HepG2 (cell line): ENCODE measurements at regions not wholly inside any gene's neighbourhood (a gene's known extent, or its start where the extent isn't known, plus 50 kb on each side); places are given as distances from the start of the nearest gene placed in this dataset.
A peak's percentile ranks its signal among the peaks of the same experiment; 100 is the strongest.

ENCODE experiments used
- ATAC-seq: fragments of 200-7000 bp; cut with Tn5 transposase; 3 replicates; pipeline ENCODE4 v1.9.1; 2020; ENCODE audit warnings: mild to moderate bottlenecking, moderate library complexity
- BruUV-seq: library from RNA; stranded (reverse); fragments of 400-500 nt; replicated peaks from 2 replicates; lab custom pipeline; 2021; lab: Mats Ljungman, UMichigan
- CTCF ChIA-PET: fragments of 300-600 bp; formaldehyde crosslinking; extraction: SDS; loops from one replicate; lab custom pipeline; 2021; ENCODE audit warnings: low total read pairs, inconsistent platforms, low intra/inter-chr PET ratio; lab: Yijun Ruan, JAX
- POLR2A ChIA-PET: fragments of 350-600 bp; sonication (Branson Sonifier 250); formaldehyde crosslinking; loops from one replicate; lab custom pipeline; 2020; ENCODE audit warnings: antibody characterized with exemption, inconsistent platforms; lab: Yijun Ruan, JAX
- DNase-seq: peaks from one replicate; pipeline ENCODE4 v3.0.0-alpha.2; 2015; ENCODE audit warnings: low spot score
- FAIRE-seq: peaks from 3 replicates; lab custom pipeline; 2011; peaks lifted over from hg19 to GRCh38; lab: Jason Lieb, UNC
- H2AFZ ChIP-seq: one replicate; pipeline ENCODE4 v1.6.1; 2011; ENCODE audit warnings: low read length, inconsistent platforms
- H3K27ac ChIP-seq: fragments of 300-600 bp; 3 replicates; pipeline ENCODE4 v1.8.0; 2011; ENCODE audit warnings: mixed run types, mild to moderate bottlenecking, mixed read lengths, low read length, inconsistent platforms; ENCODE audit not compliant: insufficient read depth; ENCODE audit errors: extremely low read length
- H3K27me3 ChIP-seq, 2 experiments: fragments of 200-600 bp in 1 of 2; 2 replicates in 1 of 2; 3 replicates in 1 of 2; pipeline versions ENCODE4 v1.6.0 to v1.8.0; 2011; ENCODE audit warnings: low read length in 2 of 2, mild to moderate bottlenecking in 2 of 2, moderate library complexity in 2 of 2, inconsistent platforms in 1 of 2; ENCODE audit not compliant: insufficient read depth in 2 of 2, control insufficient read depth in 1 of 2
- H3K36me3 ChIP-seq, 2 experiments: fragments of 200-600 bp in 1 of 2; replicated peaks in 1 of 2; 2 replicates in 1 of 2; 3 replicates in 1 of 2; pipeline versions ENCODE4 v1.5.1 to v1.8.0; 2011; ENCODE audit warnings: low read length in 2 of 2, inconsistent platforms in 1 of 2; ENCODE audit not compliant: insufficient read depth in 2 of 2, control insufficient read depth in 1 of 2
- H3K4me1 ChIP-seq: 2 replicates; pipeline ENCODE4 v1.5.1; 2012; ENCODE audit warnings: low read length, inconsistent platforms; ENCODE audit not compliant: insufficient read depth
- H3K4me2 ChIP-seq: 2 replicates; pipeline ENCODE4 v1.6.0; 2011; ENCODE audit warnings: low read depth, low read length, inconsistent platforms
- H3K4me3 ChIP-seq, 3 experiments: fragments of 200-600 bp in 1 of 3; sonication (generic), shearing (Covaris generic) in 1 of 3; replicated peaks in 1 of 3; 2 replicates each; pipeline ENCODE4 v1.5.1; 2011 to 2016; ENCODE audit warnings: low read length in 3 of 3, inconsistent platforms in 2 of 3, low read depth in 2 of 3, mild to moderate bottlenecking in 2 of 3, control low read depth in 1 of 3, mixed read lengths in 1 of 3; ENCODE audit not compliant: insufficient read depth in 1 of 3
- H3K79me2 ChIP-seq: one replicate; pipeline ENCODE4 v1.6.1; 2011; ENCODE audit warnings: low read length, inconsistent platforms; ENCODE audit not compliant: insufficient read depth
- H3K9ac ChIP-seq: 2 replicates; pipeline ENCODE4 v1.6.0; 2011; ENCODE audit warnings: mild to moderate bottlenecking, low read depth, low read length, inconsistent platforms; ENCODE audit not compliant: insufficient read depth
- H3K9me3 ChIP-seq: 2 replicates; pipeline ENCODE4 v1.5.1; 2012; ENCODE audit warnings: mild to moderate bottlenecking, low read length
- H4K20me1 ChIP-seq: 2 replicates; pipeline ENCODE4 v1.6.0; 2011; ENCODE audit warnings: inconsistent platforms, mild to moderate bottlenecking, low read length, moderate library complexity; ENCODE audit not compliant: insufficient read depth
- ATF7 ChIP-seq, 2 experiments: fragments of 450-650 bp in 1 of 2; sonication (generic) in 1 of 2; formaldehyde crosslinking in 1 of 2; IDR thresholded peaks; 2 replicates each; pipeline versions ENCODE4 v1.4.0 to v1.6.1; 2016 to 2020; ENCODE audit warnings: antibody characterized with exemption in 1 of 2, mild to moderate bottlenecking in 1 of 2, missing genetic modification reagents in 1 of 2
- CERS6 ChIP-seq: sonication (generic); formaldehyde crosslinking; IDR thresholded peaks from 2 replicates; pipeline ENCODE4 v1.5.0; 2020; ENCODE audit warnings: missing genetic modification reagents
- CREB1 ChIP-seq, 2 experiments: fragments of 450-650 bp in 1 of 2; IDR thresholded peaks; 2 replicates each; pipeline ENCODE4 v1.6.1; 2016 to 2017; ENCODE audit warnings: control low read depth in 1 of 2, mild to moderate bottlenecking in 1 of 2, missing compliant biosample characterization in 1 of 2, missing genetic modification characterization in 1 of 2
- RFXAP ChIP-seq: sonication (generic); formaldehyde crosslinking; IDR thresholded peaks from 2 replicates; pipeline ENCODE4 v1.4.0; 2020; ENCODE audit warnings: missing genetic modification reagents, borderline replicate concordance
- RXRA ChIP-seq: sonication (generic); formaldehyde crosslinking; IDR thresholded peaks from 2 replicates; pipeline ENCODE4 v1.5.1; 2020; ENCODE audit warnings: missing genetic modification reagents
- ZNF513 ChIP-seq: sonication (generic); formaldehyde crosslinking; conservative IDR thresholded peaks from 2 replicates; pipeline ENCODE4 v1.5.0; 2020; ENCODE audit warnings: missing genetic modification reagents
- ZNF577 ChIP-seq: sonication (generic); formaldehyde crosslinking; IDR thresholded peaks from 2 replicates; pipeline ENCODE4 v1.4.0; 2020; ENCODE audit warnings: mild to moderate bottlenecking, low read depth, missing genetic modification reagents, borderline replicate concordance
- ZXDC ChIP-seq: sonication (generic); formaldehyde crosslinking; IDR thresholded peaks from 2 replicates; pipeline ENCODE4 v1.5.0; 2020; ENCODE audit warnings: mild to moderate bottlenecking, missing genetic modification reagents
- WGBS: methylation state at CpG from one replicate; pipeline ENCODE4 v1.1.6; 2017; ENCODE audit warnings: low lambda C conversion rate; 5-methylcytosine and 5-hydroxymethylcytosine counted together
- in situ Hi-C: cut with HindIII; loops from 2 replicates; pipeline ENCODE4 v1.10.0; 2017; ENCODE audit warnings: low pct_unique_long_range_greater_than_20kb; ENCODE audit not compliant: extremely low pct_ligation_motif_present
- intact Hi-C: fragments of 100-400 bp; cut with micrococcal nuclease; formaldehyde crosslinking; loops from one replicate; pipeline ENCODE4 v1.10.0; 2022; ENCODE audit not compliant: unreplicated experiment

DNA sequence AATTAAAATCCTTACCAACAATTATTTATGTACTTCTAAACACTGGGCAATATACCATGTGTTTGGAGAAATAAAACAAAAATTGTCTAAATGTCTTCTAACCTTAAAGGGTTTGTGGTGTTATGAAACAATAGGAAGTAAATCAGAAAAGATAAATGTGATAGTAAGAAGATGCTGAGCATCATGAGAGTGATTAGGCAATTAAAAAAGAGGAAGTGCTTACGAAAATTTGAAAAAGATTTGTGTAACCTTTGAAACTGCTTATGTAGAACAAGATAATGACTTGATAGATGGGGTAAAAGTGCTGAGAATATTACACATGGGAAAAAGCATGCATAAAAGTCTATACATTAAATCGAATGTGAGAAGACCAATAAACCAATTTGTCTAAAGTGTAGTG, 573.4 kb upstream of the CNTNAP2 start (continued):
- no peak for TF ChIP-seq ZNF513
- TF ChIP-seq CERS6 (CRISPR knock-in tag), result no peak
- TF ChIP-seq ZNF577 (CRISPR knock-in tag), result no peak
- no peak for TF ChIP-seq RXRA
- no peak for TF ChIP-seq RFXAP (CRISPR knock-in tag)

DNA sequence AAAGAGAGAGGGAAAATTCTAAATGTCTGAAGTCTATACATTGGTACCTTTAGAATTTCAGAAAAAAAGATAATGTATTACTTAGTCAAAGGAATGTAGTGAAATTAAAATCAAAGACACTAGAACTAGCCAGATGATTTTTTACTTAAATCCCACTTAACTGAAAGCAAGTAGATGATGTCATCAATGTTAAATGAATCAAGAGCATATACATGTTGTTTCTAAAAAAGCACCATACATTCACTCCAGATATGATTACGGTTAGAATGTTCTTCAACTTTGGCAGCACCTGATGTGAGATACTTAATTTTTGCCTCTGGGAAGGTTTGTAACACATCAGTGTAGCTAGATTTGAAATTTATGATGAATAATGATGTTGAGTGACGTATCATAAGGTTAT, 576.7 kb upstream of the CNTNAP2 start:
- intact Hi-C loops (no loop called here), in situ Hi-C loops (no loop called here)
- H4K20me1 ChIP-seq, result no peaks in the 10 kb centered on the region
- no peak for FAIRE-seq
- H3K27ac ChIP-seq, result no peak overlapping the region
- no peak for ATAC-seq
- no peak overlapping the region for H2AFZ ChIP-seq
- H3K27me3 ChIP-seq, result no peaks in the 10 kb centered on the region
- no peak overlapping the region for H3K4me2 ChIP-seq
- H3K79me2 ChIP-seq, result no peaks in the 10 kb centered on the region
- peaks cover 95% of the 10 kb centered on the region for H3K9me3 ChIP-seq
- H3K4me3 ChIP-seq, result no peak overlapping the region
- H3K9ac ChIP-seq, result no peak overlapping the region
- DNase-seq, result no peak
- H3K36me3 ChIP-seq, result no peaks in the 10 kb centered on the region
- no peaks in the 10 kb centered on the region for H3K4me1 ChIP-seq
- 3% methylated on average over 2 of the region's 2 CpGs for WGBS
- TF ChIP-seq CREB1 (IDR thresholded peaks at IDR 0.05), result peak; percentile 60
- TF ChIP-seq CREB1 (CRISPR knock-in tag; IDR thresholded peaks at IDR 0.05), result no peak
- no peak for TF ChIP-seq ZXDC (CRISPR knock-in tag)
- peak; percentile 89 for TF ChIP-seq ATF7 (IDR thresholded peaks at IDR 0.05)
- TF ChIP-seq ATF7 (CRISPR knock-in tag; IDR thresholded peaks at IDR 0.05), result no peak
- ChIA-PET POLR2A (no interaction called here), CTCF (no interaction called here)
- BruUV-seq, result no TSS peak
